ENCODE measurements at regions not wholly inside any gene's neighbourhood (a gene's known extent, or its start where the extent isn't known, plus 50 kb on each side); places are given as distances from the start of the nearest gene placed in this dataset.

DNA sequence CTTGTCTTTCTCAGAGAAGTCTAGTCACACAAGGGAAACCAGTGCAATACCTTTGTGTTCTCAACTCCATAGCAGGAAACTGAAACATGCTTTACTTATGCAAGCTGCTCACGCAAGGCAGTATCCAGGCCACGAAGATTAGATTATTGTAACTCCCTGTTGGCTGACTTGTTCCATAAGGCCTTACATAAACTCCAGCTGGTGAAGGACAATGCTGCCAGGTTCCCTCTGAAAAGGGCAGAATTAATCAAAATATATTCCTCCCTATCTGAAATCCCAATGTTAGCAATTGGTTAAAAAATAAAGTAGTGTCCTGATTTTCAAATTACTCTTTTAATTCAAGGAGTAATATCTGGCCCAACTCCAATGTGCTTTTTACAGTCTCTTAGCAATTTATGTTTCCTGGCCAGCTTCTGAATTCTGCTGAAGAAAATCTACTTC, 966.6 kb downstream of the HACE1 start:
- Histone ChIP-seq H3K36me3 (ENCODE audit: low read length) (no peaks in the 10 kb centered on the region), H3K27ac (ENCODE audit: low read depth, low read length) (no peak overlapping the region), H3K9me3 (ENCODE audit: insufficient read depth, low read length) (no peaks in the 10 kb centered on the region), H3K4me2 (ENCODE audit: low read depth, low read length, poor library complexity, severe bottlenecking) (no peak overlapping the region), H3K4me3 (ENCODE audit: insufficient read depth, low read length, poor library complexity, severe bottlenecking) (no peak overlapping the region), H3F3A (ENCODE audit: insufficient read depth) (no peaks in the 10 kb centered on the region), H4K20me1 (ENCODE audit: low read depth, low read length) (no peaks in the 10 kb centered on the region), H3K27me3 (ENCODE audit: low read length) (no peaks in the 10 kb centered on the region), H3K79me2 (ENCODE audit: insufficient read depth, low read length) (no peaks in the 10 kb centered on the region), H2AFZ (ENCODE audit: low read depth, low read length, severe bottlenecking) (no peak overlapping the region), H3K9ac (ENCODE audit: low read length) (no peak overlapping the region), H3K9me2 (replicated peaks; ENCODE audit: insufficient read depth, low read length) (no peaks in the 10 kb centered on the region)
- TF ChIP-seq, protein P1, sequence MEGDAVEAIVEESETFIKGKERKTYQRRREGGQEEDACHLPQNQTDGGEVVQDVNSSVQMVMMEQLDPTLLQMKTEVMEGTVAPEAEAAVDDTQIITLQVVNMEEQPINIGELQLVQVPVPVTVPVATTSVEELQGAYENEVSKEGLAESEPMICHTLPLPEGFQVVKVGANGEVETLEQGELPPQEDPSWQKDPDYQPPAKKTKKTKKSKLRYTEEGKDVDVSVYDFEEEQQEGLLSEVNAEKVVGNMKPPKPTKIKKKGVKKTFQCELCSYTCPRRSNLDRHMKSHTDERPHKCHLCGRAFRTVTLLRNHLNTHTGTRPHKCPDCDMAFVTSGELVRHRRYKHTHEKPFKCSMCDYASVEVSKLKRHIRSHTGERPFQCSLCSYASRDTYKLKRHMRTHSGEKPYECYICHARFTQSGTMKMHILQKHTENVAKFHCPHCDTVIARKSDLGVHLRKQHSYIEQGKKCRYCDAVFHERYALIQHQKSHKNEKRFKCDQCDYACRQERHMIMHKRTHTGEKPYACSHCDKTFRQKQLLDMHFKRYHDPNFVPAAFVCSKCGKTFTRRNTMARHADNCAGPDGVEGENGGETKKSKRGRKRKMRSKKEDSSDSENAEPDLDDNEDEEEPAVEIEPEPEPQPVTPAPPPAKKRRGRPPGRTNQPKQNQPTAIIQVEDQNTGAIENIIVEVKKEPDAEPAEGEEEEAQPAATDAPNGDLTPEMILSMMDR (IDR thresholded peaks at IDR 0.05; ENCODE audit: insufficient read depth, low read length, poor library complexity, severe bottlenecking) = no peak
- TF ChIP-seq EZH2phosphoT487 (conservative IDR thresholded peaks at IDR 0.05; ENCODE audit: low read length) = no peak

DNA sequence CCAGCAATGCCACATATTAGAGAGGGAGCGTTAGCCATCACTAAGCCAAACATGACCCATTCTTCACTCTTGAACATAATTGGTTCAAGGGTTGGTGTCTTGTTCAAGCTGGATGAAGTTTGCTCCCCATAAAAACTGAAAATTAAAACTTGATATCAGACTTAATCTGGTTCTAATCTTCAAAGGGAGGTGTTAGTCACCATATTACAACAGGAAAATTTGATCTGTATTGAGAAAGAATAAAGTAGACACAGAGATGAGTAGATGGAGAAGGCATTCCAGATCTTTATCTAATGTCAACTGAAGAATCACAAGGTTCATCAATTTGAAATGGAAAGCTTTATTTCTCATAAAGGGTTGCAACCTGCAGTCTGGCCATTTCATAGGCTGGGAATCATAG, 972.8 kb downstream of the HACE1 start:
- no peaks in the 10 kb centered on the region for H3K27me3 ChIP-seq (ENCODE audit: low read length)
- H3F3A ChIP-seq (ENCODE audit: insufficient read depth) = no peaks in the 10 kb centered on the region
- no peak overlapping the region for H3K4me2 ChIP-seq (ENCODE audit: low read depth, low read length, poor library complexity, severe bottlenecking)
- H2AFZ ChIP-seq (ENCODE audit: low read depth, low read length, severe bottlenecking) = no peak overlapping the region
- H3K36me3 ChIP-seq (ENCODE audit: low read length) = no peaks in the 10 kb centered on the region
- no peak overlapping the region for H3K27ac ChIP-seq (ENCODE audit: low read depth, low read length)
- no peak overlapping the region for H3K4me3 ChIP-seq (ENCODE audit: insufficient read depth, low read length, poor library complexity, severe bottlenecking)
- H3K9me2 ChIP-seq (replicated peaks; ENCODE audit: insufficient read depth, low read length) = no peaks in the 10 kb centered on the region
- H3K9ac ChIP-seq (ENCODE audit: low read length) = no peak overlapping the region
- no peaks in the 10 kb centered on the region for H3K9me3 ChIP-seq (ENCODE audit: insufficient read depth, low read length)
- H3K79me2 ChIP-seq (ENCODE audit: insufficient read depth, low read length) = no peaks in the 10 kb centered on the region
- no peaks in the 10 kb centered on the region for H4K20me1 ChIP-seq (ENCODE audit: low read depth, low read length)
- no peak for TF ChIP-seq EZH2phosphoT487 (conservative IDR thresholded peaks at IDR 0.05; ENCODE audit: low read length)
- TF ChIP-seq, protein P1 (IDR thresholded peaks at IDR 0.05; ENCODE audit: insufficient read depth, low read length, poor library complexity, severe bottlenecking) = no peak

DNA sequence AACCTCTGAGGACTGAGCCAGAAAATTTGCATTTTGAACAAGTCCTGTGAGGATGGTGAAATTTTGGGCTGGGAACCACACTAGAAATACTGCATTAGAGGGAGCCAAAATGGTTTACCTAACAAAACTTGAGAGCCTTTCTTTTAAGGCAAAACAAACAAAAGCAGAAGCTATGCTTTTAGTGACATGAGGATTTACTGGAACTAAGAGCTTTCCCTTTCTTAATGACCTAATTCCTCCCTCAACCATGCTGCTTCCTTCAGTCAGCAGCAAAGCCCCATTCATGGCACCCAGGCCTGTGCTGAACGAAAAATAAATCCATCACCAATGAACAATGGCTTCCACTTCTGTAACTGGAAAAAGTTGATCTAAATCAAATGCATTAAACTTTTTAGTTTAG, 974.3 kb downstream of the HACE1 start:
- no peaks in the 10 kb centered on the region for H3K27me3 ChIP-seq (ENCODE audit: low read length)
- no peaks in the 10 kb centered on the region for H3K79me2 ChIP-seq (ENCODE audit: insufficient read depth, low read length)

More for the DNA sequence above, 974.3 kb downstream of the HACE1 start:
- Histone ChIP-seq H3K4me3 (ENCODE audit: insufficient read depth, low read length, poor library complexity, severe bottlenecking) (no peak overlapping the region), H3K27ac (ENCODE audit: low read depth, low read length) (no peak overlapping the region), H3F3A (ENCODE audit: insufficient read depth) (no peaks in the 10 kb centered on the region), H3K9me3 (ENCODE audit: insufficient read depth, low read length) (no peaks in the 10 kb centered on the region), H3K9ac (ENCODE audit: low read length) (no peak overlapping the region), H3K9me2 (replicated peaks; ENCODE audit: insufficient read depth, low read length) (no peaks in the 10 kb centered on the region), H3K36me3 (ENCODE audit: low read length) (no peaks in the 10 kb centered on the region), H3K4me2 (ENCODE audit: low read depth, low read length, poor library complexity, severe bottlenecking) (no peak overlapping the region), H4K20me1 (ENCODE audit: low read depth, low read length) (no peaks in the 10 kb centered on the region), H2AFZ (ENCODE audit: low read depth, low read length, severe bottlenecking) (no peak overlapping the region)
- TF ChIP-seq, protein P1 (IDR thresholded peaks at IDR 0.05; ENCODE audit: insufficient read depth, low read length, poor library complexity, severe bottlenecking) = no peak
- no peak for TF ChIP-seq EZH2phosphoT487 (conservative IDR thresholded peaks at IDR 0.05; ENCODE audit: low read length)
